ENCODE measurements at regions not wholly inside any gene's neighbourhood (a gene's known extent, or its start where the extent isn't known, plus 50 kb on each side); places are given as distances from the start of the nearest gene placed in this dataset.

DNA sequence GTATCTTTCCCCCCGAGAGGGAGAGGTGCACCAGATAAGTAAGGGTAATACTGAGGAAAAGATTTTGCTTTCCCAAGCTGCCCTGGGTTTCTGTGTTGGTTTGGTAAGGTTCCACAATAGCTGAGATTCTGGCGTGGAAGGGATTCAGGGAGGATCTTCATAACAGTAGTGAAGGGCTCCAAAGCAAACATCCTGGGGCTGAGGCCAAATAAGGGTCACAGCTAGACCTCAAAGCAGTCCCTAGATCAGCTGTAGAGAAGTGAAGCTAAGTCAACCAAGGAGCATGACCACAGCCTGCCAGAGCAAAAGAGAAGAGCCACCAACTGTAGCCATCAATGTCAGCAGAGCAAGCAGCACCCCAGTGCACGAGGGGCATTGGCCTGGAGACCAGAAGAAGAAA, 73.2 kb upstream of the SLC35F4 start:
- TF ChIP-seq, protein P1, sequence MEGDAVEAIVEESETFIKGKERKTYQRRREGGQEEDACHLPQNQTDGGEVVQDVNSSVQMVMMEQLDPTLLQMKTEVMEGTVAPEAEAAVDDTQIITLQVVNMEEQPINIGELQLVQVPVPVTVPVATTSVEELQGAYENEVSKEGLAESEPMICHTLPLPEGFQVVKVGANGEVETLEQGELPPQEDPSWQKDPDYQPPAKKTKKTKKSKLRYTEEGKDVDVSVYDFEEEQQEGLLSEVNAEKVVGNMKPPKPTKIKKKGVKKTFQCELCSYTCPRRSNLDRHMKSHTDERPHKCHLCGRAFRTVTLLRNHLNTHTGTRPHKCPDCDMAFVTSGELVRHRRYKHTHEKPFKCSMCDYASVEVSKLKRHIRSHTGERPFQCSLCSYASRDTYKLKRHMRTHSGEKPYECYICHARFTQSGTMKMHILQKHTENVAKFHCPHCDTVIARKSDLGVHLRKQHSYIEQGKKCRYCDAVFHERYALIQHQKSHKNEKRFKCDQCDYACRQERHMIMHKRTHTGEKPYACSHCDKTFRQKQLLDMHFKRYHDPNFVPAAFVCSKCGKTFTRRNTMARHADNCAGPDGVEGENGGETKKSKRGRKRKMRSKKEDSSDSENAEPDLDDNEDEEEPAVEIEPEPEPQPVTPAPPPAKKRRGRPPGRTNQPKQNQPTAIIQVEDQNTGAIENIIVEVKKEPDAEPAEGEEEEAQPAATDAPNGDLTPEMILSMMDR (IDR thresholded peaks at IDR 0.05; ENCODE audit: low read depth, low read length, poor library complexity, severe bottlenecking), result no peak
- TF ChIP-seq EZH2phosphoT487 (IDR thresholded peaks at IDR 0.05; ENCODE audit: borderline replicate concordance, low read length), result no peak
